ENCODE measurements at regions not wholly inside any gene's neighbourhood (a gene's known extent, or its start where the extent isn't known, plus 50 kb on each side); places are given as distances from the start of the nearest gene placed in this dataset.
"Not testable (repeated sequence)": the region's sequence is repeated elsewhere in the genome, so short reads cannot be mapped to it uniquely, and the experiment has no call there.

DNA sequence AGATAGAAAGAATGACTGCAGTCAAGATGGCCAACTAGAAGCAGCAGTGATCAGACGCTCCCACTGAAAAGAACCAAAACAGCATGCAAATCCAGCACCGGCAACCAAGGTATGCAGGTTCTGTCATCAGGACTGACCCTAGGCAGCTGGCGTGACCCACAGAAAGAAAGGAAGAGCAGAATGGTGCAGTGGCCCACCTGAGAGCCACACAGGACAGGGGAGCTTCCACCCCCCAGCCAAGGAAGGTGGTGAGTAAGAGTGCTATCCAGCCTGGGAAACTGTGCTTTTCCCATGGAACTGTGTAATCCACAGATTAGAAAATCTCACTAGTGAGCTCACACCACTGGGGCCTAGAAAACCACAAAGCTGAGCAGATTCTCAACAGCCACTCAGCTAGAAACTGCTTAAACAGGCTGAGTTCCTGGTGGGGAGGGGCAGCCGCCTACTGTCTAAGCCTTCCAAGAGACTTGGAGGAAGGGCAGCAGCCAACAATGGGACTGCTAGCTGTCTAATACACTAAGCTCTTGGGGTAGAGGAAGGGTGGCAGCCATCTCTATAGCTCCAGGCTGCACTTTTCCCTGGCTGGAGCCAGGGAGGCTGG is 127.9 kb downstream of the EVA1A start:
- DNase-seq: no peak

DNA sequence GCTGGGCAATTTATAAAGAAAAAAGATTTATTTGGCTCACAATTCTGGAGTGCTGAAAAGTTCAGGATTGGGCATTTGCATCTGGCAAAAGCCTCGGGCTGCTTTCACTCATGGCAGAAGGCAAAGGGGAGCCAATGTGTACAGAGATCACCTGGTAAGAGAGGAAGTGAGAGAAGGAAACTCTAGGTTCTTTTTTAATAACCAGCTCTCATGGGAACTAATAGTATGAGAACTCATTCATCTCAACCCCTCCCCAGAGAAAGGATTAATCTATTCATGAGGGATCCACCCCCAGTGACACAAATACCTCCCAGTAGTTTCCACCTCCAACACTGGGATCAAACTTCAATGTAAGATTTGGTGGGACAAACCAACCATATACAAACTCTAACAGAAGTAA is 129.0 kb downstream of the EVA1A start:
- DNase-seq: no peak

DNA sequence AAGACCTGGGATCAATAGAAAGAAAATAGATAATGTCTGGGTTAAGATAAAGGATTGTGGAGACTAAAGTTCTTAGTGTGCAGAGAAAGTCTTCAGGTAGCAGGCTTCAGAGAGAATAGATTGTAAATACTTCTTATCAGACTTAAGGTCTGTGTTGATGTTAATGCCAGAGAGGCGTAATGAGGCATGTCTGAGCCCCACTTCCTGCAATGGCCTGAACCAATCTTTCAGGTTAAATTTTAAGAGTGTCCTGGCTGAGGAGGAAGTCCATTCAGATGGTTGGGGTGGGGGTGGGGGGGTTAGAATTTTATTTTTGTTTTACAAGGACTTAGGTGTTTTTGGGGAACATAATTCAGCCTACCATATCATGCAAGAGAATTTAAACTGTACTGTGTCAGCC is 129.5 kb downstream of the EVA1A start:
- DNase-seq: no peak

DNA sequence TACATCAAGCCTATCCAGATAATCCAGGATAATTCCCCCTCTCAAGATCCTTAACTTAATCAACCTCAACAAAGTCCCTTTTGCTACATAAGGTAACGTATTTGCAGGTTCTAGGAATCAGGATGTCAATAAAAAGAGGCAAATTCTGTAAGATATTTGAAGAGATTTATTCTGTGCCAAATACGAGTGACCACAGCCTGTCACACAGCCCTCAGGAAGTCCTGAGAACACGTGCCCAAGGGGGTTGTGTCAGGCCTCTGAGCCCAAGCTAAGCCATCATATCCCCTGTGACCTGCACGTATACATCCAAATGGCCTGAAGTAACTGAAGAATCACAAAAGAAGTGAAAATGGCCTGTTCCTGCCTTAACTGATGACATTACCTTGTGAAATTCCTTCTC is 130.3 kb downstream of the EVA1A start:
- not testable (repeated sequence) for DNase-seq

DNA sequence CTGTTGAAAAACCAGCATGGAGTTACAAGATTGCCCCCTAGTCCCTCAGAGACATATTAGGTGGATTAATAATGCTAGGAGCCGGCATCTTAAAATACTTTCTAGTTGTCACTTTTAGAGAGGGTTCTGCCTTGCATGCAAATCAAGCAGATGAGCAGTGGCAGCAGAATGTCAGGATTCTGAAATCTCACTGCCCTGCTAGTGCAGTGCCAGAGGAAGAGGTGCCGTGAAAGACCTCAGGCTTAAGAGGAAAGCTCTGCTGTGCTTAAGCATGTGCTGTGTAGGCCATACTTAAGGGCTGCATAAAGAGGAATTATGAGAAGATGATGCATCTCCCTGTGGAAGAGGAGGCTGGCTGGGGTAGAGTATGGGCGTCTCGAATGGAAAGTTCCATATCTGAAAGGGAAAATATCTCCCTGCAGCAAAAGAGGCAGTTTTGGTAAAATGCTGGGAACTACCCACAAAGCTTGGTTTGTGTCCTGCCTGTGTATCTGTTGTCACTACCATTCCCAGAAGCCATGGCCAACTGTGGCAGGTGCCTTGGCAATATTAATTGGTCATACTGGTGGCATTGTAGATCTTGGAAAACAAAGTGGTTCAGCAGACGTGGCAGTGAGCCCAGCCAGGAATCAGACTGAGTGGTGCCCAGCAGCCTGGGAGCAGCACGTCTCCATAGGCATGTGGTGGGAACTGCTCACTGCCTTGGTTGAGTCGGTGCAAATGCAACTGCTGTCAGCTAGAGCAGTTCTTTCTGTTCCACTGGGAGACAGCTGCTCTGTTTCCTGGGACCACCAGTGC is 131.9 kb downstream of the EVA1A start:
- no peak for DNase-seq

DNA sequence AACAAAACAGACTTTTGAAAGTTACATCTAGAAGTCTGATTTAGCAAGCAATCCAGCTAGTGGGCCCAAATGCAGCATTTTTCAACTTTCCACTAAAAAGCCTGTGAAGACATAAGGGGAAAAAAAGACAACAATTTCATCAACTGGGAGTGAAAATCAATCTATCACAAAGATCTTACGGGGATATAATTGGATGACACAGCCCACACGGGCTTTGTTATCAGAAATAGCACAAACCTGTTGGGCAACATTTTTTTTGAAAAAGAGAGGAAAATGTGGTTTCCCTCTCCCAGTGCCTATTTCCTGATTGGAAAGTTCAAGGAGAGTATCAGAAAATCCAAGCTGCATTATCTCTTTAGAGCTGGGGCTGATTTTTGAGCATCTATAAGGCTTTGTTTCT is 132.7 kb downstream of the EVA1A start:
- no peak for DNase-seq

DNA sequence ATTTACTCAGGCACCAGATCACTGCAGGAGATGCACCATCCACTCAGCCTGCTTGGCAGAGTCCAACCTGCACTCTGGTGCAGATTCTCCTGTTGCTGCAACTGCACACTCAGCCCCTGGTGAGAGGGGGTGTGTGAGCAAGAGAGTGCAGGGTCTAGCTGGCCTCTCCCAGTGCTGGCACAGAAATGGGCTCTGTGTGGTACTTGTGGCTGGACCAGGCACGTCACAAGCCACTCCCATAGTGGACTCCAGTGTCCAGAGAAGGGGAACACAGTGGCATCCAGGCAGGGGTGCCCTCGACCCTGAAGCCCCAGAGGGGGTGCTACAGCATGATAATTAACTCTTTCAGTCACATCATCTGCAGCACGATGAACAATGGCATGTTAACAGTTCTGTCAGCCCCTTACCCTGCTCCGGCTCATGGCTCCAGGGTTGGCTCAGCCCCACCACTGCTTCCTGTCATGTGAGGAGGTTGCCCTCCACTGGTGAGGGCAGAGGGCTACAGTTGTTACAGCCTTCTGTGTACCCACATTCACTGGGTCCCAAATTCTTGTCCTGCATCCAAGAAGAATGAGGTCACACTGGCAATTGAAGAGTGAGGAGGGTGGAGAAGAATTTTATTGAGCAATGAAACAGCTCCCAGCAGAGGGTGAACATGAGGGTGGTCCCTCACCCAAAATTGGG is 135.7 kb downstream of the EVA1A start:
- no peak for DNase-seq

DNA sequence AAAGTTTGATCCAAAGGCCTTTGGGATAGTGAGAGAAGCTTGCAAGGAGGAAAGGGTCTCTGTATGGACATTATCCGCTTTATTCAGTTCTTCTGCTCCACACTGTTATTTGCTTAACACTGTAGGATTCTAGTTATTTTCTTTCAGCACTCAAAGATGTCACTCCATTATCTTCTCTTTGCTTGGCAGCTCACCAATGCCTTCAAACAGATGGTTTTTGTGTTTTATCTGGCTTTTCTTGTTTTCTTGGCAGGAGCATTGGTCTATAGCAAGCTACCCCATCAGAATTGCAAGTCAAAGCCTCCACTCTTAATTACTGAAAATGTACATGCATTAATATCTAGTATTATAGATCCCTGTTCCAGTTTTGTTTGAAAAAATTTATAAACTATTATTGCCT is 138.8 kb downstream of the EVA1A start:
- DNase-seq: no peak

DNA sequence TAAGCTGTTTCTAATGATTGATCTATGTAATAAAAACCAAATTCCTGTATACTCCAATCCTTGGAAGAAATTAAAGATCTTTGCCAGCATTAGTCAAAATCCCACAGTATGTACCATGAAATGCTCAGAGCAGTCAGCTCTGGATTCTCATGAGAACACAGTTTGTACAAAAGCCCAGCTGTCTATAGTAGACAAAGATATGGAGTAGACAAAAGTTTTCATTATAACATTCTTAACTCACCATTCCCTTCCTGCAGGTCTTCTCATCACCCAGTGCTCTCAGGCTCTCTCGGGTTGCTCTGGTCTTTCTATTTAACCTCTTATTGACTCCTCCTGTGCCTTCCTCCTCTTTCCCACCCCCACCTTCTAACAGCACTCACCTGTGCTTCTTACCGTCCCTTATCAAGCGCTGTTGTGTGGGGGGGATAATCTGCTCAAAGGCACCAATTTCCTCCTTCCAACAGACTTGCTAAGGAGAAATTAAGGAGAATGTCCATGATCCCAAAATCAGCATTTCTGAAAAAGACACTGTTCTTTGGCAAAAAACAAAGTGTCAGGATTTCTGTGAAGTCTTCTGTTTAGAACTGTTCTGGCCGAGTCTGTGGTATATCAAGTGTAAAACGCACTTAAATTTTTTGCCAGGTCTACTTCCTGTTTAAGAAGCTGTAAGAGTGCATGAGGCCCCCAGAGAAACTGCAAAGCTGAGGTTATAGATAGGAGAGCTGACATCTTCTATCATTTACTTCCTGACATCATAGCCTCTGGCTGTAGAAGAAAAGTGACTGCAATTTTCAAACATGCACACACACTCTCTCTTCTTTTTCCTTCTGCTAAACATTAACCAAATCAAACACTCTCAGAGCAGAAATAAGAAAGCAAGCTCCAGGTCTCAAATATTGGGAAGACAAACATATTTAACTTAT is 144.1 kb downstream of the EVA1A start:
- DNase-seq: no peak

DNA sequence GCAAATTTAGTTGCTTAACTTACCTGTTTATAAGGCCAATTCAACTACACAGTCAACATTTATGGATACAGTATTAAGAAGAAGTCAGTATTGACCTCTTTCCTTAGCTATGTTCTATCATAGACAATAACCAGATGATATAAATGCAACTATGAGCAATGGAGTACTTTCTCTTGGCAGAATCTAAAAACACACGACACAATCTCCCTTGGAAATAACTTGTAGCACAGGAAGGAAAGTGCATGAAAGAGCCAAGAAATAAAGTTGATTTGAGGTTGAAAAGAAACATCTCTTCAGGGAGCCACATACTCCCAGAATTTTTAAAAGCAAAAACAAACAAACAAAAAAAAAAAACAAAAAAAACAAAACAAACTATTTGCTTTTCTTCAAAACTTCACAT is 145.0 kb downstream of the EVA1A start:
- DNase-seq: no peak

DNA sequence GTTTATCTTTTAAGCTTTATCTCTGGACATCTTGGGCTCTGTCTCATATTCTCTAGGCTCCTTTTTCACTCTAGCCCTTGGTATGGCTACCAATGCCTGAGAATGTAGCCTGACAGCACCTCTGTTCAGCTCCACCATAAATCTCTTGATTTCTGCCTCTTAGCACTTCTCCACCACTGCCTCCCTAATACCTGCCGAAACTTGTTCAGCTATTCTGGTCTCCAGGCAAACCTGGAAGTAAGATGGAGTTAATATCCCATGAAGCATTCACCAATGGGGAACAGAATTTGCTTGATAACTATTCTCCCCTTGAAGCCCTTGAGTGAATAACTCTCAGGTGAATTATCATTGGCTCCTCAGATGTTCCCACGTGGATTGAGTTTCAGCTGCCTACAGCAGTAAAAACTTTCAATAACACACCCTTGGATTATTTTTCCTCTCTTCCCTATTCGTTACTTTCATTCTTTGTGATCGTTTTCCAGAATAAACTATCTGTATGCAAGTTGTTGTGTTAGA is 145.6 kb downstream of the EVA1A start:
- no peak for DNase-seq

DNA sequence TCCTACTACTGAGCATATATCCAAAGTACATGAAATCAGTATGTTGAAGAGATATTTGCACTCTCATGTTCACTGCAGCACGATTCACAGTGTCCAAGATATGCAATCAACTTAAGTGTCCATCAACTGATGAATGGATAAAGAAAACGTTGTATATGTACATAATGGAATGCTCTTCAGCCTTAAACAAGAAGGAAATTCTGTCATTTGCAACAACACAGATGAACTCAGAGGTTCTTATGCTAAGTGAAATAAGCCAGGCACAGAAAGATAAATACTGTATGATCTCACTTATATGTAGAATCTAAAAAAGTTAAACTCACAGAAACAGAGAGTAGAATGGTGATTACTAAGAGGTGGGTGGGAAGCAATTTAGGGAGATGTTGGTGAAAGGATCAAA is 149.2 kb downstream of the EVA1A start:
- no peak for DNase-seq

DNA sequence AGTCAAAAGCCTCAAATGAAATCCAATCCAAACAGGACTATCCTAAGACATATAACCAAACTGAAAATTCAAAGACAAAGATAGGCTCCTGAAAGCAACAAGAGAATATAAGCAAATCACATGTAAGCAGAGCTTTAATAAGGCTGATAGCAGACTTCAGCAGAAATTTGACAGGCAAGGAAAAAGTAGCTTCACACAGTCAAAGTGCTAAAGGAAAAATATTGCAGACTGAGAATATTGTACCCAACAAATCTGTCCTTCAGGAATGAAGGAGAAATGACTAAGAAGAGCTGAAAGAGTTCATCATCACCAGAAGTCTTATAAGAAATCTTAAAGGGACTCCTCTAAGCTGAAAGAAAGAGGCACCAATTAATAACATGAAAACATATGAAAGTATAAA is 150.0 kb downstream of the EVA1A start:
- DNase-seq: no peak

DNA sequence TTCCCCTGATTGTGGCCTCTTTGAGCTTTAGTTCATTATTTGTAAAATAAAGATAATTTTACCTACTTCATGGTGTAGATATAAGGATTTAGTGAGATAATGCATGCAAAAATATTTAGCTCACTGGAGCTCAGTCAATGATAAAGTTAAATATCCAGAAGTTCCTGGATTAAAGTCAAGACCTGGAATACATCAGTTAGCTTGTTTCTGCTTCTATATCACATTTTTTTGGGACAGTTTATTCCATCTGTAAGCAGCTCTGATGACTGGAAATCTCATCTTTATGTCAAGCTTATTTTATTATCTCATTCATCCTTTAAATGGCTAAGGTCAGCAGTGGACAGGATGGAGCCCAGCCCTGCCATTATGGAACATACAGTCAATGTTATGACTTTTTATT is 152.0 kb downstream of the EVA1A start:
- DNase-seq: no peak

DNA sequence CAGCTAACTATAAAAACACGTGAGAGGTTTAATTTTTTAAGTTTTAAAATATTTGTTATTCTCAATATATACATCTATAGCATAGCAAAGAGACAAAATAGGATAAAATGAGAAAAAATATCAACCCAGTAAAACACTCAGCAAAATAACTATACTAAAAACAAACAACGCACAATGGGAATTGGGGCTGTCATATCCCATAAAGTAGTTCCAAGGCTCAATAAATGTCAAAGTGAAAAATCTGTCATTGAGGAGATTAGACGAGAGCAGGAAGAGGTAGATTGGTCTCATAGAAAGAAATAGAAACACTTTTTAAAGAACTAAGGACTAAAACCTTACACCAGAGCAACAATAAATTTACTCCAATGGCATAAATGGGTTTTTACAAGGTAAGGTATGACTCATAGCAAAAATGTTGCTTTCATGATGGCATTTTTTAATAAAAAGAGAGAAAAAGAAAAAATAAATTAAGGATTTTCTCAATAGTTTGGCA is 153.7 kb downstream of the EVA1A start:
- no peak for DNase-seq

DNA sequence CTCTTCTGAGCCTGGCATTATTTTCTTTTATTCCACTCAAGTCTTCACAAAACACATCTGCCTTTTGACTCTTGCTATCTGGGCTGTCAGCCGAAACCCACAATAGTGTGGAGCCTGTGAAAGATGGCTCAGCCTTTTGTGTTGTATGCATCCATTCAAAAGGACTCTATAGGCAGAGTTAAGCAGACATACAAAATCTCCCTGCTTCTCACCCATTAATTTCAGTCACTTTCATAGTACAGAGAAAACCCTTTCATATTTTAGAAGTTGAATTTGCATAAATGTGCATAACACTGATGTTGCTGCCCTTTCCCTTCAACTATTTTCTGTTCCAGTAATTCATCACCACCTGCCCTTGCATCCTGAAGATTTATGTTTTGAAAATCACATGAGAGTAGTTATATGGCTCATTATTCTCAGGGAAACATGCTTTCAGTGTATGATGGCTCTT is 154.6 kb downstream of the EVA1A start:
- no peak for DNase-seq

DNA sequence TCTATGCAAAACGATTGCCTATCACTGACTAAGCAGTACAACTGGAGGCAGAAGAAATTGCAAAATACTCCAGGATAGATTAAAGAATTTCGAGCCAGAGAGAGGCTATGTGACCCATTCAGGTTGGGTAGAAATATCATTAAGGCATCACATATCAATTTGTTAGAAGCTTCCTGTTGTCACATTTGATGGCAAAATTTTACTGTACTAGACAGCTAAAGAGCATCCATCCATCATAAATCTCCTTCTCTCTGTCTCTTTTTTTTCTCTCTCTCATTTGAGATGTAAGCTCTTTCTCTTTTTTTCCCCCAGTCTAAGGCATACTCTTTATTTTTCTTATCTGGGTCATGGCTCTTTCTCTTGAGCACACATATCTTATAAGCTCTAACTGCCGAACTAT is 155.7 kb downstream of the EVA1A start:
- DNase-seq: no peak

DNA sequence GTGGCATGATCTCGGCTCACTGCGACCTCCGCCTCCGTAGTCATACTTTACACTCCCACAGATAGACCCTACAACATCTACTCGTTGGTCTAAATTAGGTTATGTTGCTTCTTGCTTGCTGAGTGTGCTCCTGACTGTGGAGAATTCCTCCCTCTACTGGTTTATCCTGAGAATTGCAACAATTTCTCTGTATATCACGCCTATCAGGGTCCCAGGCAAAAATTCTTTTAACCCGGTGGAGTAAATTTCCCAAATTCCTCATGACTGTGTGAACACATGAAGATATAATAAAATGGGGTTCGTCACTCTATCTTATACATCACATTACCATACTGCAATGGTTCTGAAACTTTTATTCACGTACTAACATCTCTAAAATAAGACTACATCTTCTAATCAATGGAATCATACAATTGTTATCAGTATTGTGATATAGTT is 156.7 kb downstream of the EVA1A start:
- DNase-seq: peak; percentile 50

DNA sequence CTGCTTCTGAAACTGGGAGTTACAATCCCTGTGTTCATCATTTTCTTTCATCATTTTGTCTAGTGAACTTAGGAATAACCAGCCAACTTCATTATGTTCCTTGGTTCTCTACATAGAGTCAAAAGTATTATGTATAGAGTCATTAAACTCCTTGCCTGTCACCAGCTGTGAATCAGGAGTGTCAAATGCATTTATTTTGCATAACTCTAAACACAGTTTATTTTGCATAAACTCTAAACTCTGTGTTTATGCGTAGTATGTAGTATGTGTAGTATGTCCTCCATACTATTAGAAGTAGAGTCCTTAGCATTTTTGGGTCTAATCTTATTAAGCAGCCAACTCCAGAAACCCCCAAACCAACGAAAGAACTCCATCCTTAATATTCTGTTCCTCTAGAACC is 164.4 kb downstream of the EVA1A start:
- no peak for DNase-seq

DNA sequence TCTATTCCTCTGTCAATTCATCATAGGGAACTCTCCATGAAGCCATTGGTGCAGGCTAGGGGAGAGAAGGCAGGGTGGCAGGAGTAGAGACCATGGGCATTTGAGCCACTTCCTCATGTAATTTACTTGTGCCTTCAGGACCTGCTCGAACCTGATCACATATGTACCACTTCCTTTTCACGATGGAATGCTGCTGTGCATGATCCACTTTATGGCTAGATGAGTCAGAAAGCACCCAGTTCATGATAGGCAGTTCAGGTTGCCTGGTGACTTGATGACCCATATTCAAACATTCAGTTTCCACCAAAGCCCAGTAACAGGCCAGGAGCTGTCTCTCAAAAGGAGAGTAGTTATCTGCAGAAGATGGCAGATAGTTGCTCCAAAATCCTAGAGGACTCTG is 166.0 kb downstream of the EVA1A start:
- DNase-seq: not testable (repeated sequence)

DNA sequence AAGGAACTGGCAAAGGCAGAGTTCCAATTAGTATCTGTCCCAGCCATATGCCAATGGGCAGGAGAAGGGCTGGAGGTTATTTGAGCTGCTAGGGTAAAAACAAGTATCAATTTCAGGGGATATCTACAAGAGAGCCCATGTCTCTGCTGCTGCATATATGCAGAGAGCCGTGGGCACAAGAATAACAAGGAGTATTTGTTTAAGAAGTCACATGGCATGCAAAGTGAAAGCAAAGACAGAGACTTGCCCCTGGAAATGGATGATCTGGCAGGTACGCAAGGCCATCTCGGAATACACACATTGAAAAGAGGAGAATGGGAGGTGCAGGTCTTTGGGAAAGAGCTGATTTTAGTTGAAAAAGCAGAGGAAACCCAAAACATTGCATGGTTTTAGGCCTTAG is 170.6 kb downstream of the EVA1A start:
- DNase-seq: no peak

DNA sequence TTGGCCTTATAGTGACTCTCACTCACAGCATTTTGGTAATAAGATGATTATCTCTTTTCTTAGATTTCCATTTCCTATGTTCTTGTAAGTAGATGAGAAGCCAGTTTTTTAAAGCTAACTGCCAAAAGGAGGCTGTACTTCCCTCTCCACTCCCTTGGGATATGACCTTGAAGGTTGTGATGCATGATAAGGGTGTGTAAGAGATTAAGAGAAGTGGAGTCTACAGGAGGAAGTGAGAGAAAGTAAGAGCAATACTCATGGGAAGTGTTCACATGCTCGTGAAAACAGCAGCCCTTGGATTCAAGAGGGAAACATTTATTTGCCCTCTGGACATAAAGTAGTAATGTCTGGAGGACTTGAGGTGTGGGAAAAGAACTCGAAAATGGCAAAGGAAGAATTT is 171.5 kb downstream of the EVA1A start:
- no peak for DNase-seq

DNA sequence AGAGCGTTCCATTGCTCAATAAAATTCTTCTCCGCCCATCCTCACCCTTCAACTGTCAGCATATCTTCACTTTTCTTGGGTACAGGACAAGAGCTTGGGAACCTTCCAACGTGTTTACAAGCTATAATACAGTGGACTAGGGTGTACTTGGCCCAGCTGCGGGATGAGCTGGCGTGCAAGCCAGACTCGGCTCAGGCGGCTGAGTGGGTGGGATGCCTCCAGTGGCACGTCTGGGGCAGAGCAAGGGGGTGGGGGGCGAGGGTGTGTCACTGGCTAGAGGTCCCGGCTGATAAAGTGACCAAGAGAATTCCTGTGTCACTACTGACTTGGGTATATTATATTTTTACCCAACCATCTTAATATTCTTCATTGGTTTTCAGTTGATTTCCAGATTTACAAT is 179.7 kb downstream of the EVA1A start:
- DNase-seq: no peak

Data from NCI-H1417 treated with DMSO at 0.1 percent for 48 hours (cell line).